Mesodermal cell (in vitro differentiated cells): ENCODE measurements at regions not wholly inside any gene's neighbourhood (a gene's known extent, or its start where the extent isn't known, plus 50 kb on each side); places are given as distances from the start of the nearest gene placed in this dataset.
"Not testable (repeated sequence)": the region's sequence is repeated elsewhere in the genome, so short reads cannot be mapped to it uniquely, and the experiment has no call there.

ENCODE experiments used
- H3K27ac ChIP-seq: 2 replicates; pipeline ENCODE4 v1.7.0; 2013; ENCODE audit warnings: mild to moderate bottlenecking, low read depth, low read length, moderate library complexity; ENCODE audit not compliant: severe bottlenecking
- H3K36me3 ChIP-seq: 2 replicates; pipeline ENCODE4 v1.7.1; 2013; ENCODE audit warnings: mild to moderate bottlenecking, low read length, moderate library complexity; ENCODE audit not compliant: control insufficient read depth, insufficient read depth
- H3K4me1 ChIP-seq: one replicate; pipeline ENCODE4 v1.7.1; 2013; ENCODE audit warnings: mild to moderate bottlenecking, low read length; ENCODE audit not compliant: insufficient read depth, control insufficient read depth, poor library complexity, severe bottlenecking
- H3K4me3 ChIP-seq: 2 replicates; pipeline ENCODE4 v1.7.0; 2013; ENCODE audit warnings: low read length, control low read depth, mild to moderate bottlenecking; ENCODE audit not compliant: insufficient read depth, poor library complexity, severe bottlenecking; ENCODE audit errors: extremely low read depth
- H3K9me3 ChIP-seq: 2 replicates; pipeline ENCODE4 v1.7.1; 2013; ENCODE audit warnings: mild to moderate bottlenecking, low read length, moderate library complexity; ENCODE audit not compliant: control insufficient read depth
- WGBS, 2 experiments: methylation state at CpG; one replicate each; pipeline ENCODE4 v1.1.5; 2013; ENCODE audit warnings: missing lambda C conversion rate in 2 of 2; ENCODE audit not compliant: insufficient coverage in 2 of 2; 5-methylcytosine and 5-hydroxymethylcytosine counted together

DNA sequence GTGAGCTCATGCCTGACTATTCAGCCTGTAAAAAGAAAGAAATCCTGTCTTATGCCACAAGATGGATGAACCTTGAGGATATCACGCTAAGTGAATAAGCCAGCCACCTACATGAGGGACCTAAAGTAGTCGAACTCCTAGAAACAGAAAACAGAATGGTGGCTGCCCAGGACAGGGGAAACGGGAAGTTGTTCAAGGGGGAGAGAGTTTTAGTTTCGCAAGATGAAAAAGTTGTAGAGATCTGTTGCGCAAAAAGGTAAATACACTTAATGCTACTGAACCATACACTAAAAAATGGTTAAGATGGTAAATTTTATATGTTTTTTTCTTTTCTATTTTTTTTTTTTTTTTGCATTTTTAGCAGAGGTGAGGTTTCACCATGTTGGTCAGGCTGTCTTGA lies 74.1 kb upstream of the RALY start:
- no peaks in the 10 kb centered on the region for H3K9me3 ChIP-seq
- no peaks in the 10 kb centered on the region for H3K4me1 ChIP-seq
- H3K4me3 ChIP-seq = no peak overlapping the region
- 89% methylated on average over 2 of the region's 5 CpGs; no CpG with 5 or more reads in 1 of the 2 experiments for WGBS, 2 experiments
- no peaks in the 10 kb centered on the region for H3K36me3 ChIP-seq
- H3K27ac ChIP-seq = no peak overlapping the region

DNA sequence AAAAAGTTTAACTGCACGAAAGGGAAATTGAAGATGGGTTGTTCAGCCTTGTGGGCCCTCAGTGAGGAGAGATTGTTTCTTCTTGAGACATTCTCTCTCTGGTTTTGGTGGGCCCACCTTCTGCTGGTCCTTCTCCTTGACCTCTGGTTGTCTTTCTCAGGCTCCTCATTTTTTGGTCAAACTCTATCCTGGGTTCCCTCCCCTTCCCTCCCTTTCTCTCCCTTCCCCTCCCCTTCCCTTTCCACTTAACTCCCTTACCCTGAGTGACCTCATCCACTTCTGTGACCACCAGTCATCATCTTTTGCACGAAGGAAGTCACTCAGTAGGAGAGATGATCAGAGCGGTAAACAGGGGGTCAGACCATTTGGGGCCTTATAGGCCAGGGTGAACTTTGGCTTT lies 71.5 kb upstream of the RALY start:
- WGBS, 2 experiments = 76 to 78% methylated on average over 2 of the region's 3 CpGs
- no peak overlapping the region for H3K27ac ChIP-seq
- H3K4me1 ChIP-seq = no peaks in the 10 kb centered on the region

DNA sequence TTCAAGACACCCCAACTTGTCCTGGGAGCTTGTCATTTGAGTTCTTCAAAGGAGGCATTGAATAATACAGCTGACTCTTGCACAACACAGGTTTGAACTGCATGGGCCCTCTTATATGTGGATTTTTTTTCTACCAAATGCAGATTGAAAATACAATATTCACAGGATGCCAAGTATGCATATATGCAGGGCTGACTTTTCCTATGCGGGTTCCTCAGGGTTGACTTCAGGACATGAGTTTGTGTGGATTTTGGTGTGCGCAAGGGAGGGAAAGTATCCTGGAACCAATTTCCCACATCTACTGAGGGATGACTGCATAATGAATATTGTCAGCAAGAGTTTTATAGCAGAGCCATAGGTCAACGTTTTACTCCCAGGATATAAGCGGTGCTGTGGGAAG lies 70.0 kb upstream of the RALY start:
- Histone ChIP-seq H3K9me3 (no peaks in the 10 kb centered on the region), H3K27ac (no peak overlapping the region), H3K4me3 (no peak overlapping the region), H3K36me3 (no peaks in the 10 kb centered on the region), H3K4me1 (no peaks in the 10 kb centered on the region)
- 84 to 95% methylated on average over 2 of the region's 4 CpGs for WGBS, 2 experiments

More for the DNA sequence above, 71.5 kb upstream of the RALY start:
- Histone ChIP-seq H3K36me3 (no peaks in the 10 kb centered on the region), H3K9me3 (no peaks in the 10 kb centered on the region), H3K4me3 (no peak overlapping the region)

DNA sequence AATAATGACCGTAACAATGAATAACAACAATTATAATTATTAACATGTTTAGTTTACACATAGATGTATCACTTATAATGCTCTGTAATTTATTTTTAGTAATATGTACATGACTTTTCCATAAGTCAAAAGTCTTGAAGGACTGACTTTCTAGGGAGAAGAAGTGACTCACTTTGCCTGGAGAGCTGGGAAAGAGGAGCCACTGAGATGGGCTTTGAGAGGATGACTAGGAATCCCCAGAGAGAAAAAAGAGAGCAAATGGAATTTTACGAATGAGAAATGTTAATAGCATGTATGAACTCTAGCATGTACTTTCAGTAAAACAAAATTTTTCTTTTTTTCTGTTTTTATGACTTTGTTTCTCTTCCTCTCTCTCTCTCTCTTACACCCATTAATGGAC lies 67.8 kb upstream of the RALY start:
- no CpG with 5 or more reads among the region's 2 CpGs for WGBS, 2 experiments
- no peak overlapping the region for H3K4me3 ChIP-seq
- no peaks in the 10 kb centered on the region for H3K4me1 ChIP-seq
- H3K27ac ChIP-seq = no peak overlapping the region
- H3K36me3 ChIP-seq = no peaks in the 10 kb centered on the region
- no peaks in the 10 kb centered on the region for H3K9me3 ChIP-seq

DNA sequence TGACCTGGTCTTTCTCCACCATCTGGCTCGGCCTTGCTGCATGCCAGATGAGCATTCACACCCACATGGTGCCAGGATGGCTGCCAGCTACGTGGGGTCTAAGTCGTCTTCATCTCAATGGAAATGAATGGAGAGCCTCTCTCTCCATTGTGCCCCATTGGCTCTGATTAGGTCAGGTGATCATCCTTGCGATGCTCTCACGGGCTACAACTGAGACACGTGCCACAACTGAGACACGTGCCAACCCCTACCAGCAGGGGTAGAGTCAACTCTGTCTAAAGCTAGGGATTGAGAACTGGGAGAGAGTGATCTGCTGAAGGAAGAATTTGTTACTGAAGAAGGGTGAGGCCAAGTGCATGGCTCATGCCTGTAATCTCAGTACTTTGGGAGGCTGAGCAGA lies 67.3 kb upstream of the RALY start:
- H3K4me1 ChIP-seq = no peaks in the 10 kb centered on the region
- no peaks in the 10 kb centered on the region for H3K9me3 ChIP-seq
- no peak overlapping the region for H3K27ac ChIP-seq
- H3K36me3 ChIP-seq = no peaks in the 10 kb centered on the region
- 94 to 95% methylated on average over 7 of the region's 7 CpGs for WGBS, 2 experiments
- no peak overlapping the region for H3K4me3 ChIP-seq

DNA sequence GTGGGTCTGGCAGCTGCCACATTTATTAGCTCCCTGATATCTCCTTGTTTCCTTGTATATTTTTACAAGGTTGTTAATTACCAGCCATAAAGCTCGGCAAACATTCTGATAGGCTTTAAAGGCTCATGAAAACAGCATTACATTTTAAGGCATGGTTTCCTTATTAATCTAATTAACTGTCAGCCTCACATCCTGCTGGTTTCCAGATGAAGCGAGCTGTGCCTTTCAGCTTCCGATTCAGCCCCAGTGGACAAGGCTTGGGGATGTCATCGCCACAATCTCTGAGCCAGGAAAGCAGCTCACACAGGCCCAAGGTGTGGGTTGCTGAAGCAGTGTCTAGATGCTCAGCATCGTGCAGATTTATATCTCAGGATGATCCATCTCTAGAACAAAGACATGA lies 66.0 kb upstream of the RALY start:
- 80 to 96% methylated on average over 4 to 5 of the region's 5 CpGs for WGBS, 2 experiments
- H3K36me3 ChIP-seq = no peaks in the 10 kb centered on the region
- H3K9me3 ChIP-seq = no peaks in the 10 kb centered on the region
- no peak overlapping the region for H3K27ac ChIP-seq
- H3K4me3 ChIP-seq = no peak overlapping the region
- no peaks in the 10 kb centered on the region for H3K4me1 ChIP-seq

DNA sequence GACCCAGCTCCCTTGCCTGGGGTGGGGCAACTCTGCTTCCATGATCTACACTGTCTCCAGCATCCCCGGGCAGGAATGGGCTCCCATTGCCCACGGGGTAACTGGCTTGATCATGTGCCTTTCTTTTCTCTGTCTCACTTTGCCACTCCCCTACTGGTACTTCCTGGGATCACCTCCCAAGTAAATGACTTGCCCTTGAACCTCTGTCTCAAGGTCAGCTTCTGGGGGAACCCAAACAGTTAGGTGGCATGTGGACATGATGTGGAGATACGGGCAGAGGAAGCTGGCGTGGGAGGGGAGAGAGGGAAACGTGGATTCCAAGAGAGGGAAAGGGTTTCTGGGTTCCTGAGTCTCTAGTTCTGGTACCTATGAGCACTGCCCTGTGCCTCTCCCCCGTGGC lies 63.8 kb upstream of the RALY start:
- Histone ChIP-seq H3K4me1 (no peaks in the 10 kb centered on the region), H3K27ac (no peak overlapping the region), H3K9me3 (no peaks in the 10 kb centered on the region), H3K4me3 (no peak overlapping the region), H3K36me3 (no peaks in the 10 kb centered on the region)
- 80 to 82% methylated on average over 1 to 5 of the region's 6 CpGs for WGBS, 2 experiments

DNA sequence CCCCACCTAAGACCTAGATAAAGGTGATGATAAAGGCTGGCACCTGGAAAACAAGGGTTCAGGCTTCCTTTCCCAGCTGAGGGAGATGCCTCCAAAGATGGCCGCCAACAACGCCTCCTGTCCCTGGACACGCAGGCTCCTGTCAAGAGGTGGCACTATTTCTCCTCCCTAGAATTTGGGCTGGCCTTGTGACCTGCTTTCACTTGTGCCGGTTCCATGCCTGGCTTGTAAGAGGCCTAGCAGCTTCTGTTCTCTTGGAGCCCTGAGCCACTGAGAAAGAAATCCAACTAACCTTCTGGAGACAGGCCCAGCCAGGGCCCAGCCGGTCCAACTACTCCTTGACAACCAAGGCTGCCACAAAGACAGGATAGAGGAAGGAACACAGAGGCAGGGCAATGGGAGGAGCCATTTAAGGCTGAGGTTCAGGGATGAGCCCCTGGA lies 60.2 kb upstream of the RALY start:
- WGBS, 2 experiments = 68 to 77% methylated on average over 5 of the region's 5 CpGs
- Histone ChIP-seq H3K36me3 (no peaks in the 10 kb centered on the region), H3K4me1 (no peaks in the 10 kb centered on the region), H3K27ac (no peak overlapping the region), H3K9me3 (no peaks in the 10 kb centered on the region), H3K4me3 (no peak overlapping the region)

DNA sequence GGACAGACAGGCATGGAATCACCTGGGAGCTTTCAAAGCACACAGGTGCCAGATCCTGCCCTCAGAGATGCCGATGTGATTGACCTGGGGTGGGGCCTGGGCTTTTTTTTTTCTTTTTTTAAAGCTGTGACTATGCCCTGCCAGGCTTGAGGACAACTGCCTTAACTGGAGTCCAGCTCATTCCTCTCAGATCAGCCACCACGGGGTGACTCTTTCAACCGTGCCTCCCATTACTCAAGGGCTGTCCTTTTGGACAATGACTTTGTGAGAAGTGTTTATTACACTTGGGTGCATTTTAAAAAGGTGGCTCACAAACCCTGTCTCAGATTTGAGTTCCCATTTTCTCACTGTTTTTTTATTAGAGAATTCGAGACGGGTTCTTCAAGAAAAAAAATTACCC lies 57.1 kb upstream of the RALY start:
- WGBS, 2 experiments = 80 to 100% methylated on average over 1 to 2 of the region's 5 CpGs
- no peaks in the 10 kb centered on the region for H3K4me1 ChIP-seq

DNA sequence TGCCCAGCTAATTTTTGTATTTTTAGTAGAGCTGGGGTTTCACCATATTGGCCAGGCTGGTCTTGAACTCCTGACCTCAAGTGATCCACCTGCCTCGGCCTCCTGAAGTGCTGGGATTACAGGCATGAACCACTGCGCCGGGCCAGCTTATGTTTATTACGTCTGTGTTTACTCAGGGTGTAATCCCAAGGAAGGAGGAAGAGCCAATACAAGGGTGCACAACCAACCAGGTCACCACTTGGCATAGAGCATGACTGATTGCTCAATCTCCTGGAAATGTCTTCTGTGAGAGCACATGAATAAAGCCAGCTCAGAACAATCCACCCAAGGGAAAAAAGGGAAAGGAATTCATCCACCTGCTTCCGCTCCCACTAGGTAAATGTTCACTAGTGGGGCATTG lies 54.7 kb upstream of the RALY start:
- not testable (repeated sequence) for H3K36me3 ChIP-seq, H3K27ac ChIP-seq, H3K4me1 ChIP-seq, H3K4me3 ChIP-seq, H3K9me3 ChIP-seq
- 85 to 96% methylated on average over 4 to 5 of the region's 5 CpGs for WGBS, 2 experiments

More for the DNA sequence above, 57.1 kb upstream of the RALY start:
- Histone ChIP-seq H3K4me3 (no peak overlapping the region), H3K27ac (no peak overlapping the region), H3K36me3 (no peaks in the 10 kb centered on the region), H3K9me3 (no peaks in the 10 kb centered on the region)

DNA sequence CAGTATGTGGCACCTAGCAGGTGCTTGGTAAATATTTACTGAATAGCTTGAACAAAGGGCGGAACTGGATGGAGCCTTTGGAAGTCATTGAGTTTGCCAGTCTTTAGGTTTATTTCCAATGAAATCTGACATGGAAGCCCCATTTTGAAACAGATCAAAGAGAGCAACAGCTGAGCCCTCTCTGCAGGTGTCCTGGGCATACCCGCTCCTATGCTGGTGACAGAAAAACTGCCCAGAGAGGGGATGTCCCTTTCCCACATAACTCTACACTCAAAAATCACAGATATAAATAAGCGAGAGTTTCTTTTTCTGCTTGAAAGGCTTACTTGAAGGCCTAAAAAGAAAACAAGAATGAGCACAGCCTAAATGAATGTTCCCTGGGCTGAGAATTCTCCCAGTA lies 53.0 kb upstream of the RALY start:
- Histone ChIP-seq H3K27ac (no peak overlapping the region), H3K4me1 (no peaks in the 10 kb centered on the region), H3K36me3 (no peaks in the 10 kb centered on the region), H3K9me3 (no peaks in the 10 kb centered on the region), H3K4me3 (no peak overlapping the region)
- 78 to 90% methylated on average over 2 to 3 of the region's 3 CpGs for WGBS, 2 experiments
